ENCODE measurements at regions not wholly inside any gene's neighbourhood (a gene's known extent, or its start where the extent isn't known, plus 50 kb on each side); places are given as distances from the start of the nearest gene placed in this dataset.
A peak's percentile ranks its signal among the peaks of the same experiment; 100 is the strongest.

GRCh38 chr7:16982640-16983350, 101.0 kb upstream of the AGR3 start:
- H3K9me3 ChIP-seq = no peaks in the 10 kb centered on the region
- H3K4me1 ChIP-seq (ENCODE audit: low read depth) = peaks cover 18% of the 10 kb centered on the region
- H3K4me3 ChIP-seq = no peak overlapping the region
- no peak for DNase-seq
- no peaks in the 10 kb centered on the region for H3K36me3 ChIP-seq (ENCODE audit: low read depth)
- peak; percentile 77 for ATAC-seq
- peak; percentile 91 for TF ChIP-seq CTCF (IDR thresholded peaks at IDR 0.05)
- intact Hi-C loops (cut with DNase I, micrococcal nuclease) = no loop called here

GRCh38 chr7:16984375-16984774, 102.6 kb upstream of the AGR3 start:
- Histone ChIP-seq H3K9me3 (no peaks in the 10 kb centered on the region), H3K36me3 (ENCODE audit: low read depth) (no peaks in the 10 kb centered on the region), H3K4me3 (no peak overlapping the region), H3K4me1 (ENCODE audit: low read depth) (peaks cover 12% of the 10 kb centered on the region)
- no peak for TF ChIP-seq CTCF (IDR thresholded peaks at IDR 0.05)
- intact Hi-C loops (cut with DNase I, micrococcal nuclease) = no loop called here
- no peak for DNase-seq
- no peak for ATAC-seq

GRCh38 chr7:16985621-16986020, 103.8 kb upstream of the AGR3 start:
- H3K9me3 ChIP-seq = no peaks in the 10 kb centered on the region
- intact Hi-C loops (cut with DNase I, micrococcal nuclease) = no loop called here
- H3K4me1 ChIP-seq (ENCODE audit: low read depth) = peaks cover 15% of the 10 kb centered on the region
- no peaks in the 10 kb centered on the region for H3K36me3 ChIP-seq (ENCODE audit: low read depth)
- no peak overlapping the region for H3K4me3 ChIP-seq
- no peak for ATAC-seq
- TF ChIP-seq CTCF (IDR thresholded peaks at IDR 0.05) = no peak
- DNase-seq = no peak

GRCh38 chr7:16986755-16987154, 105.0 kb upstream of the AGR3 start:
- no peak for TF ChIP-seq CTCF (IDR thresholded peaks at IDR 0.05)
- Histone ChIP-seq H3K4me3 (no peak overlapping the region), H3K4me1 (ENCODE audit: low read depth) (peaks cover 15% of the 10 kb centered on the region), H3K36me3 (ENCODE audit: low read depth) (no peaks in the 10 kb centered on the region), H3K9me3 (no peaks in the 10 kb centered on the region)
- peak; percentile 35 for ATAC-seq
- intact Hi-C loops (cut with DNase I, micrococcal nuclease) = no loop called here
- DNase-seq = no peak

- intact Hi-C loops (cut with DNase I, micrococcal nuclease) = no loop called here
- no peak for TF ChIP-seq CTCF (IDR thresholded peaks at IDR 0.05)
Measured at GRCh38 chr7:16989811-16990413, 108.1 kb upstream of the AGR3 start.

More at GRCh38 chr7:16989811-16990413, 108.1 kb upstream of the AGR3 start:
- peak; percentile 94 for ATAC-seq
- Histone ChIP-seq H3K36me3 (ENCODE audit: low read depth) (no peaks in the 10 kb centered on the region), H3K4me3 (no peak overlapping the region), H3K4me1 (ENCODE audit: low read depth) (peaks cover 8% of the 10 kb centered on the region), H3K9me3 (no peaks in the 10 kb centered on the region)
- DNase-seq = peak; percentile 55 to 87 (median 56)
